ENCODE measurements at regions not wholly inside any gene's neighbourhood (a gene's known extent, or its start where the extent isn't known, plus 50 kb on each side); places are given as distances from the start of the nearest gene placed in this dataset.
"Not testable (repeated sequence)": the region's sequence is repeated elsewhere in the genome, so short reads cannot be mapped to it uniquely, and the experiment has no call there.

DNA sequence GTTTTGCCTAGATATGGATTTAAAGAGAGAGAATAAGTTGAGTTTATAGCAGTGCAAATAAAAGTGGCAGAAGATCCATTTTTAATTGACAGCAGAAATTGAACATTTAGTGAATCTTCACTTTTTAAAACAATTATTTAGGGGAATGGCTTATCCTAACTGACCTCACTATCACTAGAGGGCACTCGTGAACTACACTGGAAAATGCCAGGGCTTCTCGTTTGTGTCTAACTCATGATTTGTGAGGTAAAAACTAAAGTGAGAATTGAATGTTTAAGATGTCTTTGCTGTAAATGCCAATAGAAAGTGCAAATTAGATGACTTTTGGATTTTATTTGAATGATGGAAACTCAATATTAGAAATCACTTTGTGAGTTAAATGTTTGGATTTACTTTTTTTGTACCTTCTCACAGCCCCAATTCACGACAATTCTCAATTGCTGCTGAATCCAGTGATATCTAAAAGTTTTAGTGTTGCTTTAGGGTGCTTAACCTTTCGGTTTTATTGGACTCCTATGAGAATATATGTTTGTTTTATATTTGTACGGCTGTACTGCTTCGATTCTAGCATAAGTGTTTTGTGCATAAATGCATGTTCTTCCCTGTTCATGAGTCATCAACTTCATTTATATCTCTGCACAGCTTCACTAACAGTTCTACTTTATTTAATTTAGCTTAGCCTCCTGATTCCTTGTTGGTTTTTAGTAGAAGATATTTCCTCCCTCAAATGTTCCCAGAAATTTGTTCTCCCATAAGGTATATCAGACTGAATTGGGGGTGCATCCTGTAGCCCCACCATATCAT lies 462.1 kb downstream of the MFSD1 start:
- peak; percentile 62 for DNase-seq (ENCODE audit: low read depth)

GRCh38 chr3:159265705-159266104 lies 463.9 kb downstream of the MFSD1 start:
- no peak for DNase-seq (ENCODE audit: low read depth)

DNA sequence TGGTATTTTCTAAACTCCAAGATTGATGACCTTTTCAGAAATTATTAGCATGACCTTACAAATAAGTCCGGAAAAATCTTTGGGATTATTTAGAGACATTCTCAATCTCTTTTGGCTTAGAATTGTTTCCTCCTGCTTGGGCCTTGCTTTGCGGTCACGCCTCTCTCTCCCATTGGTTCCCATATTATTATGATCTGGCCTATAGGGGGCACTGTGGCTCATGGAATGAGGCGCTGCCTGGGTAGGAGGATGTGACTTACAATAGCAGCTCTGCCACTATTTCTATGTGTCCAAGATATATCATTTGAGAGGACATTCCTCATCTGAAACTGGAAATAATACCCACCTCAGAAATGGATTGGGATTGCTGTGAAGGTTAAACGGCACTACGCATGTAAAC lies 464.9 kb downstream of the MFSD1 start:
- no peak for DNase-seq (ENCODE audit: low read depth)

DNA sequence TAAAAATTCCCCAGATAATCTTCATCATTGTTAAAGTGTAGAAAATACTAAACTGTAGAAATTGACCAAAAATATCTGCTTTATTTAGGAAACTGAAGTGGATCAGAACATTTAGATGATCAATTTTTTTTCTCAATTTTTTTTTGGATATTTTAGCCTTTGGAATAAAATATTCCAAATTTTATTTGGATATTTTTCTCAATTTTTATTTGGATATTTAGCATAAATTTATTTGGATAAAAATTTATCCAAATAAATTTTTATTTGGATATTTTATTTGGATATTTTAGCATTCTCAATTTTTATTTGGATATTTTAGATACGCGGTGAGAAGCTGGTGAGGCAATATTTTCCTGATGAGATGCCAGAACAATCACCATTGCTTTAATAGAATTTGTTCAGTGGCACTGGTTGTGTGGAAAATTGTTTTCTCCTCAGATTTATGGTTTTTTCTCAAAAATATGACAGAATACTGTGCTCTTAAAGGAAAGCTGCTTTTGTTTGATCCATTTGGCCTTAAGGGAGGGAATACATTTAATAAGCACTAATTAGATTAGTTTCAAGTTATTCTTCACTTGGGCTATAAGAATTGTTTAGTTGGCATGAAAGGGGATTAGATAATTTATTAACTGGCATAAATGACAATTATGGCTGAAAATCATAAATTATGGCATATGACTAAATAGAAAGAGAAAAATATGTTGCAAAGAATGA lies 470.1 kb downstream of the MFSD1 start:
- DNase-seq (ENCODE audit: low read depth), result no peak

DNA sequence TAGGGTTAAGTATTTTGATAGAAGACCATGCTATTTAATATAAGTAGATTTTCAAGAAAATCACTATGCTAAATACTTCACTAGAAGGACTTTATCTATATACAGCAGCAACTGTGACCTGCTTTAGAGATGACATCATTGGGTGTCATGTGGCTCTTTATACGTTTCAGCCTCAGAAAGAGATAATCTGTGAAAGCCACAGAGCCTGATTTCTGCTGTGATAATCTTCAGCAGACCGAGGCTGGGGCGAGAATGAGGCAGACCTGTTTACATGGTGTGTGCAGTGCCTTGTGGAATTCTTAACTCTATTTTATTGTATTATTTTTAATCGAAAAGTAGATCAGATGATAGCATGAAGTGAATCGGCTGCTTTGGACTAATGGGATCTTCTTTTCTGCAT lies 471.2 kb downstream of the MFSD1 start:
- no peak for DNase-seq (ENCODE audit: low read depth)

- peak; percentile 80 for DNase-seq (ENCODE audit: low read depth)
Measured at GRCh38 chr3:159273608-159274007, 471.8 kb downstream of the MFSD1 start.

DNA sequence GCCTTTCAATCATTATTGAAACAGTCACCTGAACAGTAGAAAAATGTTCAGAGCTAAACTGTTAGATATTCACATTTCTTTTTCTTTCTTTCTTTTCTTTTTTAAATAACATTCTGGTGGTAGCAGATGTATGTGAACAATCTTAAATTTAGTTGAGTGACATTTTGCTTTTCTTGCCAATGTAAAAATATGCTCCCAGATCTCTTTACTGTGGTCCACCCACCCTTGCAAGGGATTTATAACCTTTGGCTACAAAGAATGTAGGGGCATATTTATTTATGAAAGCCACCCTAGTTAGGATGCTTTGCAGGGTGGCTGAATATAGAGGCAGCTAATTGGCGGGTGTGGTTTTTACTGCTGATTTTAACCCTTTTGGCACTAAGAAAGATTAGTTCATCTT lies 473.9 kb downstream of the MFSD1 start:
- no peak for DNase-seq (ENCODE audit: low read depth)

- DNase-seq (ENCODE audit: low read depth), result no peak
Measured at GRCh38 chr3:159277814-159278213, 476.0 kb downstream of the MFSD1 start.

GRCh38 chr3:159280386-159281191 lies 478.7 kb downstream of the MFSD1 start:
- peak; percentile 27 for DNase-seq (ENCODE audit: low read depth)

DNA sequence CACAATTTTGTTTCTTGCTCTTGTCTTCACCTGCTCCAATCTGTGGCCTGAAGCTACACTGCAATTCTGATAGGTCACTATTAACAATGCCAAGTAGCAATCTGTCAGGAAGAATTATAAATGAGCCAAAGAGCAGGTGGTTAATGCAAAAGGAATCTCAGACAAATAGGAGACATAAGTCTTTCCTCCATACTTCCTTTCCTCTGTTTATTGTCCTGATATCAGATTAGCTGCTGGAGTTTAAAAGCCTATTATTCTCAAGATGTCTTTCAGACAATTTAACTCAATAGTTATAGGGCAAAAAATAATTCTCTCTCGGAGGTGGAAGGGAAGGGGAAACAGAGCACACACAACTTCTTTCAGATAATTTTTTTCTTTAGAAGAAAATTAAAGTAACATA lies 491.6 kb downstream of the MFSD1 start:
- DNase-seq (ENCODE audit: low read depth), result no peak

- no peak for DNase-seq (ENCODE audit: low read depth)
Measured at GRCh38 chr3:159301961-159302360, 500.1 kb downstream of the MFSD1 start.

DNA sequence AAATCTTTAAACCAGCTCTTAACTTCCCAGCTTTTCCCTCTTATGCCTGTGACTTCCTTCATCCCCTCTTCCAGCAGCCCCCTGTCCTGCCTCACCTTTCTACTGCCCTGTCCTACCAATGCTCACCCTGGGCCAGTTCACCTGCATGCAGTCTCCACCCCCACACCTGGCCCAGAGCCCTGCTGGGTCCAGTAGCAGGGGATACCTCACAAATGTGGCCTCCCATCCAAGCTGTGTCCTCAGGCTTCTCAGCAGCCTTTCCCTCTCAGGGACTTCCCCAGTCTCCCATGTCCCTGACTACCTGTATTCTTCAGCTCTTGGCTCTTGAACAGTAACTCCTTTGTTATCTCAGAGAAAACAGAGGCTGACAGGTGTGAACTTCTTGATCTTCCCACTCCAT lies 503.2 kb downstream of the MFSD1 start:
- no peak for DNase-seq (ENCODE audit: low read depth)

- not testable (repeated sequence) for DNase-seq (ENCODE audit: low read depth)
Measured at GRCh38 chr3:159316706-159317105, 514.9 kb downstream of the MFSD1 start.

- no peak for DNase-seq (ENCODE audit: low read depth)
Measured at GRCh38 chr3:159319156-159319555, 517.3 kb downstream of the MFSD1 start.

GRCh38 chr3:159322322-159322939 lies 520.6 kb downstream of the MFSD1 start:
- peak; percentile 44 for DNase-seq (ENCODE audit: low read depth)

GRCh38 chr3:159323848-159324247 lies 522.0 kb downstream of the MFSD1 start:
- DNase-seq (ENCODE audit: low read depth), result no peak

GRCh38 chr3:159326998-159327397 lies 525.1 kb downstream of the MFSD1 start:
- no peak for DNase-seq (ENCODE audit: low read depth)

- no peak for DNase-seq (ENCODE audit: low read depth)
Measured at GRCh38 chr3:159332535-159333099, 530.8 kb downstream of the MFSD1 start.

GRCh38 chr3:159339131-159339530 lies 537.3 kb downstream of the MFSD1 start:
- no peak for DNase-seq (ENCODE audit: low read depth)

DNA sequence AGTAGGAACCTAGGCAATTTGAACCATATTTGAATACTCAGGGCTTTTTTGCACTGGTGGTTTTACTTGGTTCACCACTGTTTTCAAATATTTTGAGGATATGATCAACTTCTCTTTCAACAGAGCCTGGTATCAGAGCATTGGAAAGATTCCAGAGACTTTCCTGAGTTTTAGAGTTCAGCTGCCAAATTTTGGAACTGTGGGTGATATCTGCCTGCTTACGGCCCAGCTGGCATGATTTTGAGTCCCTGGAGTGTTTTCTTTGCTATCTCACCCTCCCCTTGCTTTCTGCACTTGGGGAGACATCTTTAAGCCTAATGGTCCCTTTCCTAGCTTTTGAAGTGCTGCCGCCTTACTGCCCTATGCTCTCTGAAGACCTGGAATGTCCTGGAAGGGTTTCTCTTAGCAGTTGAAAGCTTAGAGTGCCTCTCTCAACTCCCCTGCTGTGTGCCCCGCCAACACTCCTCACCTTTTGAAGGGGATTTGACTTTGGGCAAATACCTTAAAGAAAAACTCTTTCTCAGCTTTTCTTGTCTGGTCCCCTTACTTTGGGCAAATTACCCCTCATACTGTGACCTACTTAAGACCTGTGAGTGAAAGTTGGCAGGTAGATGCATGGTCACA lies 539.1 kb downstream of the MFSD1 start:
- DNase-seq (ENCODE audit: low read depth), result peak; percentile 6

Data from myocyte (in vitro differentiated cells).